Stimulated activated CD4-positive, alpha-beta T cell treated with anti-CD3 and anti-CD28 coated beads, Interleukin-1b, Interleukin-23, amount 100 ng/mL, for 4 hours (primary cell): ENCODE measurements at regions not wholly inside any gene's neighbourhood (a gene's known extent, or its start where the extent isn't known, plus 50 kb on each side); places are given as distances from the start of the nearest gene placed in this dataset.
"Not testable (repeated sequence)": the region's sequence is repeated elsewhere in the genome, so short reads cannot be mapped to it uniquely, and the experiment has no call there.

Source experiments
- DNase-seq, 2 donors: peaks; one replicate each; pipeline ENCODE4 v3.0.0-alpha.2; 2020; ENCODE audit warnings: low read depth in 2 of 2

- DNase-seq = no peak
Measured at GRCh38 chr20:53647286-53647821, 53.7 kb upstream of the ZNF217 start.

GRCh38 chr20:53646550-53646949 lies 52.9 kb upstream of the ZNF217 start:
- DNase-seq = no peak

- DNase-seq = no peak
Measured at GRCh38 chr20:53645582-53645897, 51.9 kb upstream of the ZNF217 start.

- not testable (repeated sequence) for DNase-seq
Measured at GRCh38 chr20:53644108-53644507, 50.5 kb upstream of the ZNF217 start.
